ENCODE measurements at regions not wholly inside any gene's neighbourhood (a gene's known extent, or its start where the extent isn't known, plus 50 kb on each side); places are given as distances from the start of the nearest gene placed in this dataset.

GRCh38 chr3:27939521-27939920 is 217.4 kb upstream of the EOMES start:
- Histone ChIP-seq H3K27ac (ENCODE audit: low read depth, low read length) (no peak overlapping the region), H3K36me3 (ENCODE audit: insufficient read depth, low read length) (no peaks in the 10 kb centered on the region), H2AFZ (ENCODE audit: low read length, unreplicated experiment) (no peak overlapping the region), H3K79me2 (ENCODE audit: control insufficient read depth, insufficient read depth, low read length, unreplicated experiment) (no peaks in the 10 kb centered on the region), H3K4me1 (ENCODE audit: control insufficient read depth, insufficient read depth, low read length, unreplicated experiment) (no peaks in the 10 kb centered on the region), H3K27me3 (ENCODE audit: insufficient read depth, low read length) (peaks cover 14% of the 10 kb centered on the region), H3K4me3 (ENCODE audit: low read depth, low read length) (no peak overlapping the region)

GRCh38 chr3:27939940-27940339 is 217.8 kb upstream of the EOMES start:
- Histone ChIP-seq H3K27me3 (ENCODE audit: insufficient read depth, low read length) (peaks cover 10% of the 10 kb centered on the region), H3K4me1 (ENCODE audit: control insufficient read depth, insufficient read depth, low read length, unreplicated experiment) (no peaks in the 10 kb centered on the region), H3K79me2 (ENCODE audit: control insufficient read depth, insufficient read depth, low read length, unreplicated experiment) (no peaks in the 10 kb centered on the region)

DNA sequence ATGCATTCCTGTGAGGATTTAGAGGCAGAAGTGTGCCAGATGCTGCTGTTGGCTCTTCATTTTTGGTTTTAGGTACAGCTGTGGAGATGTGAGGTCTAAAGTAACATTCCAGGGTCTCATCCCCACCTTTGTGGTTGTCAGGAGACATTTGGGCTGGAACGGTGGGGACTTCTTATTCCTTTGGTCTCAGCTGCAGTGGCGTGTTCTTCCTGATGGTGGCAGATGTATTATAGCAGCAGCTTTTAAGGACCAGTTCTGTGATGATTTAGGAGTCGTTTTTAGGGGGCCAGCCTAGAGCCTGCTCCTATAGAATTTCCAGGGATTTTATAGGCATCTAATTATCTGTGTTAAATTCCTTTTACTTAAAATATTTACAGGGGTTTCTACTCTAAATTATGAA is 221.0 kb upstream of the EOMES start:
- H3K27me3 ChIP-seq (ENCODE audit: insufficient read depth, low read length) = no peaks in the 10 kb centered on the region
- H3K27ac ChIP-seq (ENCODE audit: low read depth, low read length) = no peak overlapping the region
- H3K4me3 ChIP-seq (ENCODE audit: low read depth, low read length) = no peak overlapping the region
- no peaks in the 10 kb centered on the region for H3K36me3 ChIP-seq (ENCODE audit: insufficient read depth, low read length)
- no peaks in the 10 kb centered on the region for H3K79me2 ChIP-seq (ENCODE audit: control insufficient read depth, insufficient read depth, low read length, unreplicated experiment)
- H3K4me1 ChIP-seq (ENCODE audit: control insufficient read depth, insufficient read depth, low read length, unreplicated experiment) = no peaks in the 10 kb centered on the region
- H2AFZ ChIP-seq (ENCODE audit: low read length, unreplicated experiment) = no peak overlapping the region

More at GRCh38 chr3:27939940-27940339, 217.8 kb upstream of the EOMES start:
- Histone ChIP-seq H2AFZ (ENCODE audit: low read length, unreplicated experiment) (no peak overlapping the region), H3K27ac (ENCODE audit: low read depth, low read length) (no peak overlapping the region), H3K36me3 (ENCODE audit: insufficient read depth, low read length) (no peaks in the 10 kb centered on the region), H3K4me3 (ENCODE audit: low read depth, low read length) (no peak overlapping the region)

GRCh38 chr3:27945229-27945628 is 223.1 kb upstream of the EOMES start:
- no peaks in the 10 kb centered on the region for H3K79me2 ChIP-seq (ENCODE audit: control insufficient read depth, insufficient read depth, low read length, unreplicated experiment)
- H3K36me3 ChIP-seq (ENCODE audit: insufficient read depth, low read length) = no peaks in the 10 kb centered on the region
- H2AFZ ChIP-seq (ENCODE audit: low read length, unreplicated experiment) = no peak overlapping the region
- H3K4me1 ChIP-seq (ENCODE audit: control insufficient read depth, insufficient read depth, low read length, unreplicated experiment) = no peaks in the 10 kb centered on the region
- no peak overlapping the region for H3K4me3 ChIP-seq (ENCODE audit: low read depth, low read length)
- H3K27ac ChIP-seq (ENCODE audit: low read depth, low read length) = no peak overlapping the region
- no peaks in the 10 kb centered on the region for H3K27me3 ChIP-seq (ENCODE audit: insufficient read depth, low read length)

DNA sequence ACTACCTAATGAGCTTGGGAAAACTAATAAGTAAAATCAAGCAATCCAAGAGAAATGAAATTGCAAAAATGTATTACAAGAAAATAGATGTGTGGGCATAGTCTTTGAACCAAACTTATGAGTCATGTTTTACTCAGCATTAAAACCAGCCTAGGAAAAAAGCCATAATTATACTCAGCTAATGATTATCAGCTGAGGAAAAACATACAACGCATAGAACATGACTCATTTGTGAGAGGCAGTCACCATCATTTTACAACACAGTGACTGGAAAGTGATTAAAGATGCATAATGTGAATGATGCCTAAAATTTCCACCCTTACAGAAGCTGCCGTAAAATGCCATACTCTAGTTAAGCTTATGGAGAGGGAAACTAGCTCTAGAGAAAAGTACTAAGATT is 238.0 kb upstream of the EOMES start:
- H2AFZ ChIP-seq (ENCODE audit: low read length, unreplicated experiment) = peak overlapping the region; percentile 10
- peak overlapping the region; percentile 5; the same call in 1 of the 2 replicates for H3K27ac ChIP-seq (ENCODE audit: low read depth, low read length)
- H3K36me3 ChIP-seq (ENCODE audit: insufficient read depth, low read length) = no peaks in the 10 kb centered on the region
- H3K27me3 ChIP-seq (ENCODE audit: insufficient read depth, low read length) = no peaks in the 10 kb centered on the region
- no peaks in the 10 kb centered on the region for H3K79me2 ChIP-seq (ENCODE audit: control insufficient read depth, insufficient read depth, low read length, unreplicated experiment)
- H3K4me1 ChIP-seq (ENCODE audit: control insufficient read depth, insufficient read depth, low read length, unreplicated experiment) = no peaks in the 10 kb centered on the region
- no peak overlapping the region for H3K4me3 ChIP-seq (ENCODE audit: low read depth, low read length)

- no peaks in the 10 kb centered on the region for H3K36me3 ChIP-seq (ENCODE audit: insufficient read depth, low read length)
- no peak overlapping the region for H3K27ac ChIP-seq (ENCODE audit: low read depth, low read length)
- no peaks in the 10 kb centered on the region for H3K79me2 ChIP-seq (ENCODE audit: control insufficient read depth, insufficient read depth, low read length, unreplicated experiment)
- H3K4me3 ChIP-seq (ENCODE audit: low read depth, low read length) = no peak overlapping the region
- no peaks in the 10 kb centered on the region for H3K4me1 ChIP-seq (ENCODE audit: control insufficient read depth, insufficient read depth, low read length, unreplicated experiment)
- H3K27me3 ChIP-seq (ENCODE audit: insufficient read depth, low read length) = no peaks in the 10 kb centered on the region
- H2AFZ ChIP-seq (ENCODE audit: low read length, unreplicated experiment) = no peak overlapping the region
These were observed 241.4 kb upstream of the EOMES start for GRCh38 chr3:27963519-27963918.

- Histone ChIP-seq H3K4me3 (ENCODE audit: low read depth, low read length) (no peak overlapping the region), H3K36me3 (ENCODE audit: insufficient read depth, low read length) (no peaks in the 10 kb centered on the region), H3K4me1 (ENCODE audit: control insufficient read depth, insufficient read depth, low read length, unreplicated experiment) (peaks cover 2% of the 10 kb centered on the region), H3K27ac (ENCODE audit: low read depth, low read length) (no peak overlapping the region), H2AFZ (ENCODE audit: low read length, unreplicated experiment) (no peak overlapping the region), H3K27me3 (ENCODE audit: insufficient read depth, low read length) (no peaks in the 10 kb centered on the region), H3K79me2 (ENCODE audit: control insufficient read depth, insufficient read depth, low read length, unreplicated experiment) (no peaks in the 10 kb centered on the region)
These were observed 249.5 kb upstream of the EOMES start for GRCh38 chr3:27971600-27971999.

GRCh38 chr3:27976933-27977332 is 254.8 kb upstream of the EOMES start:
- no peak overlapping the region for H2AFZ ChIP-seq (ENCODE audit: low read length, unreplicated experiment)

GRCh38 chr3:27978440-27978839 is 256.3 kb upstream of the EOMES start:
- Histone ChIP-seq H3K27ac (ENCODE audit: low read depth, low read length) (no peak overlapping the region), H3K36me3 (ENCODE audit: insufficient read depth, low read length) (no peaks in the 10 kb centered on the region), H3K4me1 (ENCODE audit: control insufficient read depth, insufficient read depth, low read length, unreplicated experiment) (peaks cover 4% of the 10 kb centered on the region), H3K4me3 (ENCODE audit: low read depth, low read length) (no peak overlapping the region), H3K79me2 (ENCODE audit: control insufficient read depth, insufficient read depth, low read length, unreplicated experiment) (no peaks in the 10 kb centered on the region), H2AFZ (ENCODE audit: low read length, unreplicated experiment) (no peak overlapping the region), H3K27me3 (ENCODE audit: insufficient read depth, low read length) (no peaks in the 10 kb centered on the region)

More at GRCh38 chr3:27976933-27977332, 254.8 kb upstream of the EOMES start:
- Histone ChIP-seq H3K4me3 (ENCODE audit: low read depth, low read length) (no peak overlapping the region), H3K27ac (ENCODE audit: low read depth, low read length) (no peak overlapping the region), H3K79me2 (ENCODE audit: control insufficient read depth, insufficient read depth, low read length, unreplicated experiment) (no peaks in the 10 kb centered on the region), H3K27me3 (ENCODE audit: insufficient read depth, low read length) (no peaks in the 10 kb centered on the region), H3K4me1 (ENCODE audit: control insufficient read depth, insufficient read depth, low read length, unreplicated experiment) (peaks cover 4% of the 10 kb centered on the region), H3K36me3 (ENCODE audit: insufficient read depth, low read length) (no peaks in the 10 kb centered on the region)

GRCh38 chr3:27985369-27986035 is 255.9 kb upstream of the CMC1 start:
- H3K4me1 ChIP-seq (ENCODE audit: control insufficient read depth, insufficient read depth, low read length, unreplicated experiment) = peaks cover 8% of the 10 kb centered on the region
- no peak overlapping the region for H2AFZ ChIP-seq (ENCODE audit: low read length, unreplicated experiment)
- H3K36me3 ChIP-seq (ENCODE audit: insufficient read depth, low read length) = no peaks in the 10 kb centered on the region
- H3K27ac ChIP-seq (ENCODE audit: low read depth, low read length) = no peak overlapping the region
- H3K79me2 ChIP-seq (ENCODE audit: control insufficient read depth, insufficient read depth, low read length, unreplicated experiment) = no peaks in the 10 kb centered on the region
- no peak overlapping the region for H3K4me3 ChIP-seq (ENCODE audit: low read depth, low read length)
- H3K27me3 ChIP-seq (ENCODE audit: insufficient read depth, low read length) = no peaks in the 10 kb centered on the region

GRCh38 chr3:27986234-27986879 is 255.1 kb upstream of the CMC1 start:
- Histone ChIP-seq H3K4me3 (ENCODE audit: low read depth, low read length) (no peak overlapping the region), H3K4me1 (ENCODE audit: control insufficient read depth, insufficient read depth, low read length, unreplicated experiment) (peaks cover 8% of the 10 kb centered on the region), H3K79me2 (ENCODE audit: control insufficient read depth, insufficient read depth, low read length, unreplicated experiment) (no peaks in the 10 kb centered on the region), H3K27me3 (ENCODE audit: insufficient read depth, low read length) (no peaks in the 10 kb centered on the region), H2AFZ (ENCODE audit: low read length, unreplicated experiment) (no peak overlapping the region), H3K36me3 (ENCODE audit: insufficient read depth, low read length) (no peaks in the 10 kb centered on the region), H3K27ac (ENCODE audit: low read depth, low read length) (no peak overlapping the region)
